K562 (cell line): ENCODE measurements at regions not wholly inside any gene's neighbourhood (a gene's known extent, or its start where the extent isn't known, plus 50 kb on each side); places are given as distances from the start of the nearest gene placed in this dataset.

ENCODE experiments used
- ATAC-seq: fragments of 200-7000 bp; cut with Tn5 transposase; 3 replicates; pipeline ENCODE4 v1.9.1; 2020; ENCODE audit warnings: moderate library complexity
- BruUV-seq: library from RNA; stranded (reverse); fragments of 400-500 nt; replicated peaks from 2 replicates; lab custom pipeline; 2021; lab: Mats Ljungman, UMichigan
- CTCF ChIA-PET: fragments of 300-600 bp; formaldehyde crosslinking; extraction: SDS; loops from one replicate; lab custom pipeline; 2021; ENCODE audit warnings: low intra/inter-chr PET ratio; lab: Yijun Ruan, JAX
- POLR2A ChIA-PET: fragments of 300-600, 350-650 bp; sonication (Branson Sonifier 250); formaldehyde crosslinking; extraction: SDS; loops from one replicate; lab custom pipeline; 2021; ENCODE audit warnings: antibody characterized with exemption, inconsistent platforms; lab: Yijun Ruan, JAX
- DNase-seq, 4 experiments: peaks; one replicate each; pipeline versions ENCODE4 v3.0.0 to v3.0.0-alpha.2; 2011 to 2018; ENCODE audit warnings: low spot score in 3 of 4, mixed read lengths in 3 of 4; ENCODE audit errors: extremely low read depth in 1 of 4
- FAIRE-seq: peaks from 2 replicates; lab custom pipeline; 2011; peaks lifted over from hg19 to GRCh38; lab: Jason Lieb, UNC
- H2AFZ ChIP-seq: 2 replicates; pipeline ENCODE4 v1.6.0; 2011; ENCODE audit warnings: low read depth, low read length, control low read depth, inconsistent platforms
- H3K27ac ChIP-seq: fragments of 200-600 bp; 3 replicates; pipeline ENCODE4 v1.8.0; 2011; ENCODE audit warnings: low read depth, mild to moderate bottlenecking, control low read depth, inconsistent platforms, low read length, moderate library complexity, mixed read lengths; ENCODE audit errors: extremely low read depth
- H3K27me3 ChIP-seq, 2 experiments: fragments of 300-600 bp in 1 of 2; 2 replicates in 1 of 2; 3 replicates in 1 of 2; pipeline versions ENCODE4 v1.6.0 to v1.8.0; 2011; ENCODE audit warnings: inconsistent platforms in 2 of 2, low read length in 2 of 2, mild to moderate bottlenecking in 1 of 2, mixed read lengths in 1 of 2, moderate library complexity in 1 of 2; ENCODE audit not compliant: control insufficient read depth in 2 of 2, insufficient read depth in 2 of 2
- H3K36me3 ChIP-seq: fragments of 300-600 bp; 3 replicates; pipeline ENCODE4 v1.8.0; 2011; ENCODE audit warnings: mild to moderate bottlenecking, low read length, inconsistent platforms; ENCODE audit not compliant: control insufficient read depth, insufficient read depth
- H3K4me1 ChIP-seq, 2 experiments: fragments of 200-600 bp in 1 of 2; replicated peaks in 1 of 2; 2 replicates in 1 of 2; 3 replicates in 1 of 2; pipeline versions ENCODE4 v1.5.1 to v1.8.0; 2011; ENCODE audit warnings: inconsistent platforms in 2 of 2, low read length in 2 of 2, mild to moderate bottlenecking in 1 of 2, mixed read lengths in 1 of 2, moderate library complexity in 1 of 2; ENCODE audit not compliant: control insufficient read depth in 2 of 2, insufficient read depth in 2 of 2
- H3K4me2 ChIP-seq: 2 replicates; pipeline ENCODE4 v1.6.1; 2011; ENCODE audit warnings: low read length, control low read depth, inconsistent platforms, mixed read lengths; ENCODE audit not compliant: insufficient read depth
- H3K4me3 ChIP-seq: fragments of 200-600 bp; sonication (generic), shearing (Covaris generic); 2 replicates; pipeline ENCODE4 v1.5.1; 2016; ENCODE audit warnings: control low read depth, inconsistent platforms
- H3K79me2 ChIP-seq: fragments of 200-600 bp; 3 replicates; pipeline ENCODE4 v1.8.0; 2011; ENCODE audit warnings: low read length, inconsistent platforms; ENCODE audit not compliant: control insufficient read depth, insufficient read depth
- H3K9ac ChIP-seq, 2 experiments: 2 replicates each; pipeline versions ENCODE4 v1.6.0 to v1.6.1; 2011; ENCODE audit warnings: low read depth in 2 of 2, low read length in 2 of 2, control low read depth in 1 of 2, inconsistent platforms in 1 of 2, mild to moderate bottlenecking in 1 of 2, mixed read lengths in 1 of 2; ENCODE audit not compliant: insufficient read depth in 1 of 2
- H3K9me1 ChIP-seq: one replicate; pipeline ENCODE4 v1.6.0; 2011; ENCODE audit warnings: inconsistent platforms, mild to moderate bottlenecking, low read length, moderate library complexity; ENCODE audit not compliant: control insufficient read depth, insufficient read depth
- H3K9me3 ChIP-seq: replicated peaks from 2 replicates; pipeline ENCODE4 v1.5.1; 2011; ENCODE audit warnings: low read depth, low read length, inconsistent platforms; ENCODE audit not compliant: control insufficient read depth, insufficient read depth
- H4K20me1 ChIP-seq: replicated peaks from 2 replicates; pipeline ENCODE4 v1.6.1; 2011; ENCODE audit warnings: low read length, inconsistent platforms, mixed read lengths; ENCODE audit not compliant: control insufficient read depth, insufficient read depth
- ARID2 ChIP-seq: fragments of 450-650 bp; IDR thresholded peaks from 2 replicates; pipeline ENCODE4 v1.6.1; 2017; ENCODE audit warnings: antibody characterized with exemption, mild to moderate bottlenecking
- ATF2 ChIP-seq: sonication (generic); formaldehyde crosslinking; IDR thresholded peaks from 2 replicates; pipeline ENCODE4 v1.8.1; 2022; ENCODE audit warnings: missing genetic modification reagents
- DNMT1 ChIP-seq: fragments of 450-650 bp; IDR thresholded peaks from 2 replicates; pipeline ENCODE4 v1.6.1; 2016; ENCODE audit warnings: antibody characterized with exemption, mild to moderate bottlenecking
- GATAD2A ChIP-seq: fragments of 450-650 bp; IDR thresholded peaks from 2 replicates; pipeline ENCODE4 v1.6.1; 2017
- HSF4 ChIP-seq: fragments of 250-450 bp; sonication (Bioruptor Pico); IDR thresholded peaks from 2 replicates; pipeline ENCODE4 v2.1.2; 2022; ENCODE audit warnings: mild to moderate bottlenecking, moderate library complexity, borderline replicate concordance
- KAT2B ChIP-seq: IDR thresholded peaks from one replicate; pipeline ENCODE4 v1.6.1; 2012; ENCODE audit warnings: low read depth, mild to moderate bottlenecking, control low read depth, inconsistent platforms, low read length, moderate library complexity
- KAT8 ChIP-seq: fragments of 450-650 bp; IDR thresholded peaks from 2 replicates; pipeline ENCODE4 v1.6.1; 2016; ENCODE audit warnings: low read depth, mild to moderate bottlenecking
- KLF6 ChIP-seq: fragments of 250-450 bp; sonication (Bioruptor Pico); IDR thresholded peaks from 2 replicates; pipeline ENCODE4 v1.4.0; 2020; ENCODE audit warnings: mild to moderate bottlenecking, moderate library complexity, borderline replicate concordance
- MBD2 ChIP-seq: sonication (generic); IDR thresholded peaks from 2 replicates; pipeline ENCODE4 v1.6.1; 2016; ENCODE audit warnings: low read depth, borderline replicate concordance
- NELFE ChIP-seq: IDR thresholded peaks from 2 replicates; pipeline ENCODE4 v1.6.1; 2011; ENCODE audit warnings: mild to moderate bottlenecking; ENCODE audit not compliant: insufficient read depth, insufficient read length
- PHTF2 ChIP-seq: fragments of 250-450 bp; sonication (Bioruptor Pico); IDR thresholded peaks from 2 replicates; pipeline ENCODE4 v1.5.0; 2021; ENCODE audit warnings: mild to moderate bottlenecking
- POLR3G ChIP-seq: IDR thresholded peaks from 2 replicates; pipeline ENCODE4 v1.6.1; 2011; ENCODE audit not compliant: insufficient read length, insufficient replicate concordance; ENCODE audit errors: extremely low read depth
- RAD51 ChIP-seq: fragments of 450-650 bp; IDR thresholded peaks from 2 replicates; pipeline ENCODE4 v1.7.1; 2016; ENCODE audit warnings: low read depth, mild to moderate bottlenecking, borderline replicate concordance
- RBM22 ChIP-seq: fragments of 200-400 bp; formaldehyde crosslinking; IDR thresholded peaks from 2 replicates; pipeline ENCODE4 v1.6.1; 2018; ENCODE audit warnings: low read length, low read depth; ENCODE audit not compliant: poor library complexity, severe bottlenecking
- SIRT6 ChIP-seq: IDR thresholded peaks from one replicate; pipeline ENCODE4 v1.6.1; 2012; ENCODE audit warnings: low read depth, mild to moderate bottlenecking, control low read depth, inconsistent platforms, low read length, moderate library complexity
- SRSF3 ChIP-seq: fragments of 200-400 bp; formaldehyde crosslinking; IDR thresholded peaks from 2 replicates; pipeline ENCODE4 v1.6.1; 2016; ENCODE audit warnings: mild to moderate bottlenecking, low read length, moderate library complexity; ENCODE audit not compliant: insufficient read depth
- TAF1 ChIP-seq: IDR thresholded peaks from 2 replicates; pipeline ENCODE4 v1.6.1; 2011; ENCODE audit warnings: mild to moderate bottlenecking, low read length, moderate library complexity; ENCODE audit not compliant: insufficient read depth, control insufficient read depth, severe bottlenecking; ENCODE audit errors: extremely low read depth
- ZNF41 ChIP-seq: fragments of 250-450 bp; sonication (Bioruptor Pico); conservative IDR thresholded peaks from 2 replicates; pipeline ENCODE4 v1.4.0; 2020; ENCODE audit warnings: mild to moderate bottlenecking
- ZNF507 ChIP-seq: conservative IDR thresholded peaks from 2 replicates; pipeline ENCODE4 v1.6.1; 2017; ENCODE audit warnings: missing genetic modification characterization, missing compliant biosample characterization
- WGBS: fragments of 100-300 bp; shearing (Covaris generic); methylation state at CpG from one replicate; pipeline ENCODE4 v1.1.6; 2016; ENCODE audit warnings: low coverage, mixed read lengths; ENCODE audit not compliant: insufficient coverage; ENCODE audit errors: missing lambda C conversion rate; 5-methylcytosine and 5-hydroxymethylcytosine counted together
- in situ Hi-C: fragments of 300-500 bp; cut with MboI; formaldehyde crosslinking; loops from 4 replicates; pipeline ENCODE4 v1.15.0; 2018; ENCODE audit warnings: inconsistent platforms, mixed read lengths
- intact Hi-C: fragments of 100-400 bp; cut with micrococcal nuclease; formaldehyde crosslinking; loops from 2 replicates; pipeline ENCODE4 v1.14.2; 2022

- no peaks in the 10 kb centered on the region for H3K36me3 ChIP-seq
- POLR2A ChIA-PET: no interaction called here
- in situ Hi-C loops: no loop called here
- H3K9ac ChIP-seq: no peak overlapping the region
- FAIRE-seq (no peak), ATAC-seq (no peak), DNase-seq (no peak)
- H3K9me1 ChIP-seq: no peaks in the 10 kb centered on the region
- no peaks in the 10 kb centered on the region for H3K4me1 ChIP-seq
- TF ChIP-seq KLF6 (CRISPR knock-in tag): no peak
- TF ChIP-seq RBM22: no peak
- no peak for TF ChIP-seq KAT2B
- no peak for TF ChIP-seq KAT8
- TF ChIP-seq SIRT6: no peak
- no peak for TF ChIP-seq ARID2
- no peak for TF ChIP-seq NELFE
- 0% methylated on average over 3 of the region's 3 CpGs for WGBS
- no TSS peak for BruUV-seq
- no peaks in the 10 kb centered on the region for H3K79me2 ChIP-seq
- CTCF ChIA-PET: no interaction called here
- H4K20me1 ChIP-seq: no peaks in the 10 kb centered on the region
- H3K4me3 ChIP-seq: no peak overlapping the region
- H3K27ac ChIP-seq: no peak overlapping the region
- H3K27me3 ChIP-seq: no peaks in the 10 kb centered on the region
- intact Hi-C loops: no loop called here
- H3K9me3 ChIP-seq: no peaks in the 10 kb centered on the region
- no peak overlapping the region for H3K4me2 ChIP-seq
- no peak overlapping the region for H2AFZ ChIP-seq
Observed at GRCh38 chr10:9066152-9066551, 1011.7 kb downstream of the GATA3 start.

- Histone ChIP-seq H3K4me1 (no peaks in the 10 kb centered on the region), H3K36me3 (no peaks in the 10 kb centered on the region), H3K9ac (no peak overlapping the region), H3K27ac (no peak overlapping the region), H3K9me1 (no peaks in the 10 kb centered on the region), H3K9me3 (no peaks in the 10 kb centered on the region), H2AFZ (no peak overlapping the region), H3K4me2 (no peak overlapping the region), H3K79me2 (no peaks in the 10 kb centered on the region), H4K20me1 (no peaks in the 10 kb centered on the region), H3K27me3 (no peaks in the 10 kb centered on the region), H3K4me3 (no peak overlapping the region)
- DNase-seq (no peak), FAIRE-seq (no peak), ATAC-seq (no peak)
- no TSS peak for BruUV-seq
- CTCF ChIA-PET: no interaction called here
- intact Hi-C loops (no loop called here), in situ Hi-C loops (no loop called here)
- POLR2A ChIA-PET: no interaction called here
- TF ChIP-seq RAD51 (no peak), PHTF2 (no peak), MBD2 (no peak), SRSF3 (no peak), ATF2 (CRISPR knock-in tag) (no peak), GATAD2A (no peak), POLR3G (no peak), DNMT1 (no peak), ZNF507 (tag) (no peak), ZNF41 (CRISPR knock-in tag) (no peak), HSF4 (CRISPR knock-in tag) (no peak), TAF1 (no peak)
Observed at GRCh38 chr10:9068003-9068402, 1013.5 kb downstream of the GATA3 start.
